ENCODE measurements at regions not wholly inside any gene's neighbourhood (a gene's known extent, or its start where the extent isn't known, plus 50 kb on each side); places are given as distances from the start of the nearest gene placed in this dataset.

DNA sequence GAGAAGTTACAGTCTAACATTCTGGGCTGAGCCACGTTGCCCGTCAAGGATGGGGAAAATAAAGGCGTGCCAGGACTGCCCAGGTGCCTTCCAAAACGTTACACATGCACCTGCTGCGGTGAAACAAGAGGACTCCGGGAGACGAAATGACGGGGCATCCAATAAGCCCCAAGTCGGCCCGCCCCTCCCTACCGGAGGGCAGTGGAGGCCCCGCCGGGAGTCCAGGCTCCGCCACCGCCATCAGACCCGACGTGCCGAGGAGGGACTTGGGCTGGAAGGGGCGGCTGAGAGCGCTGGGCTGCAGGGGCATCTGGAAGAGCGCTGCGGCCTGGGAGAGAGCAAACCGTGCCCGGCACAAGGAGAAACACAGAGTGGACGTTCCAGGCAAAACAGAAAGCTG, 112.5 kb upstream of the GPC1 start:
- Histone ChIP-seq H3K4me3 (no peak overlapping the region), H4K20me1 (ENCODE audit: insufficient read depth, poor library complexity, severe bottlenecking) (no peaks in the 10 kb centered on the region), H3K9me2 (replicated peaks; ENCODE audit: insufficient read depth) (no peaks in the 10 kb centered on the region), H3K79me2 (no peaks in the 10 kb centered on the region), H3K9me3 (ENCODE audit: low read depth) (no peaks in the 10 kb centered on the region), H3K27me3 (no peaks in the 10 kb centered on the region), H3K27ac (no peak overlapping the region), H3K4me2 (no peak overlapping the region), H2AFZ (no peak overlapping the region), H3K36me3 (replicated peaks; ENCODE audit: insufficient read depth, low read depth) (no peaks in the 10 kb centered on the region), H3K4me1 (ENCODE audit: insufficient read depth) (peaks cover 6% of the 10 kb centered on the region)
- TF ChIP-seq, protein P1, sequence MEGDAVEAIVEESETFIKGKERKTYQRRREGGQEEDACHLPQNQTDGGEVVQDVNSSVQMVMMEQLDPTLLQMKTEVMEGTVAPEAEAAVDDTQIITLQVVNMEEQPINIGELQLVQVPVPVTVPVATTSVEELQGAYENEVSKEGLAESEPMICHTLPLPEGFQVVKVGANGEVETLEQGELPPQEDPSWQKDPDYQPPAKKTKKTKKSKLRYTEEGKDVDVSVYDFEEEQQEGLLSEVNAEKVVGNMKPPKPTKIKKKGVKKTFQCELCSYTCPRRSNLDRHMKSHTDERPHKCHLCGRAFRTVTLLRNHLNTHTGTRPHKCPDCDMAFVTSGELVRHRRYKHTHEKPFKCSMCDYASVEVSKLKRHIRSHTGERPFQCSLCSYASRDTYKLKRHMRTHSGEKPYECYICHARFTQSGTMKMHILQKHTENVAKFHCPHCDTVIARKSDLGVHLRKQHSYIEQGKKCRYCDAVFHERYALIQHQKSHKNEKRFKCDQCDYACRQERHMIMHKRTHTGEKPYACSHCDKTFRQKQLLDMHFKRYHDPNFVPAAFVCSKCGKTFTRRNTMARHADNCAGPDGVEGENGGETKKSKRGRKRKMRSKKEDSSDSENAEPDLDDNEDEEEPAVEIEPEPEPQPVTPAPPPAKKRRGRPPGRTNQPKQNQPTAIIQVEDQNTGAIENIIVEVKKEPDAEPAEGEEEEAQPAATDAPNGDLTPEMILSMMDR (IDR thresholded peaks at IDR 0.05; ENCODE audit: poor library complexity), result no peak
- no peak for TF ChIP-seq EZH2 (IDR thresholded peaks at IDR 0.05; ENCODE audit: borderline replicate concordance)
- no peak for TF ChIP-seq EZH2phosphoT487 (IDR thresholded peaks at IDR 0.05; ENCODE audit: low read depth, severe bottlenecking, unreplicated experiment)
- WGBS (ENCODE audit: low lambda C conversion rate, missing lambda C conversion rate), result 94% methylated on average over 22 of the region's 25 CpGs
- DNase-seq (ENCODE audit: low spot score), result no peak

DNA sequence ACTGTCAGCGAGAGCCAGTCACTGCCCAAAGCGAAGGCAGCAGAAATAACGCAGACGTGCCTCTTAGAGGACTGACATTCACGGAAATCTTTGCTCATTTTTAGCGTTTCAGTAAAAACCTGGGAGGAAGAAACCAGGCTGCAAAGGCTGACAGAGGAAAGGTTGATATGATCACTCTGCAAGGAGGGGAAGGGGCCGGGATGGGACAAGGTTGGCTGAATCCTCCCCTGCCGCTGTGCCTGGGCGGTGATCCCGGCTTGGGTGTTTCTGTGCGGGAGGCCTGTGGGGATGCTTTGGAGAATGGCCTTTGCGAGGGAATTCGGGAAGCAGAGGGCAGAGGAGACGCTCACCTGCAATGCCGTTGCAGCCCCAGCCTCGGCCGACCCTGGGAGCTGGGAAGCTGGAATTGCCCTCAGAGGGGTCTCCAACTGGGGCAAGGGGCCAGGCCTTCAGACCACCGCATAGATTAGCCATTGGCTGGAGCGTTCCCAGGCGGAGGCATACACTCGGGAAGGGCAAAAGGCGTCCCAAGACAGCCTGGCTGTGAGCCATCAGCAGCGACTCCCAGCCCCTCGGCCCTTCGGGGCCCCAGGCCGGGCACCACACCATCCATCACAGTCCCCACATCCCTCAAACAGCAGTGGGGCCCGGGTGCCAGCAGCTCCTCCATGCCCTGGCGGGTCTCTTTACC, 111.7 kb upstream of the GPC1 start:
- H3K27me3 ChIP-seq, result no peaks in the 10 kb centered on the region
- no peaks in the 10 kb centered on the region for H3K79me2 ChIP-seq
- TF ChIP-seq, protein P1 (IDR thresholded peaks at IDR 0.05; ENCODE audit: poor library complexity), result no peak
- TF ChIP-seq EZH2phosphoT487 (IDR thresholded peaks at IDR 0.05; ENCODE audit: low read depth, severe bottlenecking, unreplicated experiment) (no peak), EZH2 (IDR thresholded peaks at IDR 0.05; ENCODE audit: borderline replicate concordance) (no peak)
- no peaks in the 10 kb centered on the region for H3K9me2 ChIP-seq (replicated peaks; ENCODE audit: insufficient read depth)
- 92% methylated on average over 28 of the region's 28 CpGs for WGBS (ENCODE audit: low lambda C conversion rate, missing lambda C conversion rate)
- H3K4me2 ChIP-seq, result no peak overlapping the region
- no peaks in the 10 kb centered on the region for H4K20me1 ChIP-seq (ENCODE audit: insufficient read depth, poor library complexity, severe bottlenecking)
- peaks cover 6% of the 10 kb centered on the region for H3K4me1 ChIP-seq (ENCODE audit: insufficient read depth)
- no peaks in the 10 kb centered on the region for H3K36me3 ChIP-seq (replicated peaks; ENCODE audit: insufficient read depth, low read depth)
- H3K9me3 ChIP-seq (ENCODE audit: low read depth), result no peaks in the 10 kb centered on the region
- no peak overlapping the region for H3K27ac ChIP-seq
- no peak for DNase-seq (ENCODE audit: low spot score)
- no peak overlapping the region for H3K4me3 ChIP-seq
- no peak overlapping the region for H2AFZ ChIP-seq

DNA sequence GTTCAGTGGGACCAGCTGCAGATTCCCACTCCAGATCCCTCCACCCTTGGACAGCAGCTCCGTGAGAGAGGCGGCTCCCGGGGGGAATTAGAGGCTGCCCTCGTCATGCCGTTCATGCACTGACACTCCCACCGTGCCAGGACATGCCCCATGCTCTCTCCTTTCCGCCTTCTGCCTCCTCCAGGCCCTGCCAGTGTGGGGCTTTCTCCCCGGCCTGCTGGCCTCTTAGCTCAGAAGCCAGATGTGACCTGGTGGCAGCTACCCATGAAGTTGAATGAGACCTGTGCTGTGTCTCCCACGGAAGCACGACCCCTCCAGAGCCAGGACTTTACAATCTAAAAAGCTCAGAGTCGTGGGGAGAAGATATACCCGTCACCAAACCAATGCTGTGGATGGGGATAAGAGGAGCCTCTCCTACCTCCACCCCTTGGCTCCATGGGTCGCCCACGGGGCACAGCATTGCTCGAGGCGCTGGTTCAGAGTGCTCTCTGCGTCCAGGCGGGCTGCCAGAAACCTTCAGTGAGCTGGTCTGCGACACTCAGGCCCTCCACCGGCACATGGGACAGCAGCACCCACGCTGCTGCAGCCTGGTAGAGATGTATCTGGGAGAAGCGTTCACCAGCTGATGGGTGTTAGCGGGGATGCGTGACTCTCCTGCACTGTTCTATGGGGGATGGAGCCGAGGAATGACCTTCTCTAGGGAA, 111.0 kb upstream of the GPC1 start:
- no peak for DNase-seq (ENCODE audit: low spot score)
- Histone ChIP-seq H3K27ac (no peak overlapping the region), H3K36me3 (replicated peaks; ENCODE audit: insufficient read depth, low read depth) (no peaks in the 10 kb centered on the region), H3K9me2 (replicated peaks; ENCODE audit: insufficient read depth) (no peaks in the 10 kb centered on the region), H3K9me3 (ENCODE audit: low read depth) (no peaks in the 10 kb centered on the region), H2AFZ (no peak overlapping the region), H3K4me3 (no peak overlapping the region), H3K79me2 (no peaks in the 10 kb centered on the region), H3K4me2 (no peak overlapping the region), H3K27me3 (no peaks in the 10 kb centered on the region), H4K20me1 (ENCODE audit: insufficient read depth, poor library complexity, severe bottlenecking) (no peaks in the 10 kb centered on the region), H3K4me1 (ENCODE audit: insufficient read depth) (peaks cover 6% of the 10 kb centered on the region)
- WGBS (ENCODE audit: low lambda C conversion rate, missing lambda C conversion rate), result 88% methylated on average over 25 of the region's 25 CpGs
- TF ChIP-seq EZH2 (IDR thresholded peaks at IDR 0.05; ENCODE audit: borderline replicate concordance) (no peak), EZH2phosphoT487 (IDR thresholded peaks at IDR 0.05; ENCODE audit: low read depth, severe bottlenecking, unreplicated experiment) (no peak)
- TF ChIP-seq, protein P1 (IDR thresholded peaks at IDR 0.05; ENCODE audit: poor library complexity), result no peak
